Transverse colon (tissue), 3 donors: ENCODE measurements at regions not wholly inside any gene's neighbourhood (a gene's known extent, or its start where the extent isn't known, plus 50 kb on each side); places are given as distances from the start of the nearest gene placed in this dataset.

Experiments used
- CTCF ChIP-seq, 5 experiments: fragments of 200-600 bp in 3 of 5; fragments of 450-650 bp in 2 of 5; sonication (generic) in 3 of 5; IDR thresholded peaks; 1 replicate in 2 of 5; 2 replicates in 3 of 5; pipeline ENCODE4 v1.5.1; 2016 to 2017; ENCODE audit warnings: antibody characterized with exemption in 5 of 5, inconsistent platforms in 3 of 5, mild to moderate bottlenecking in 2 of 5, moderate library complexity in 1 of 5
- POLR2A ChIP-seq: fragments of 450-650 bp; IDR thresholded peaks from one replicate; pipeline ENCODE4 v1.6.1; 2016; ENCODE audit warnings: antibody characterized with exemption, mild to moderate bottlenecking, moderate library complexity

GRCh38 chr2:18153741-18154140 lies 275.3 kb downstream of the KCNS3 start:
- no peak for TF ChIP-seq POLR2A
- TF ChIP-seq CTCF (IDR thresholded peaks at IDR 0.05) = no peak
